Dermis blood vessel endothelial cell (primary cell): ENCODE measurements at regions not wholly inside any gene's neighbourhood (a gene's known extent, or its start where the extent isn't known, plus 50 kb on each side); places are given as distances from the start of the nearest gene placed in this dataset.

Source experiments
- DNase-seq: peaks from one replicate; pipeline ENCODE4 v3.0.0; 2010

GRCh38 chr13:84400706-84401105 is 518.4 kb upstream of the SLITRK1 start:
- DNase-seq, result no peak

GRCh38 chr13:84399320-84400085 is 517.2 kb upstream of the SLITRK1 start:
- no peak for DNase-seq

GRCh38 chr13:84393981-84394625 is 511.8 kb upstream of the SLITRK1 start:
- DNase-seq, result no peak

- DNase-seq, result no peak
These were observed 498.6 kb upstream of the SLITRK1 start for GRCh38 chr13:84380866-84381265.

GRCh38 chr13:84377106-84377505 is 494.8 kb upstream of the SLITRK1 start:
- DNase-seq, result no peak

- no peak for DNase-seq
These were observed 484.2 kb upstream of the SLITRK1 start for GRCh38 chr13:84366506-84366905.

GRCh38 chr13:84362777-84363176 is 480.5 kb upstream of the SLITRK1 start:
- DNase-seq, result no peak

- DNase-seq, result no peak
These were observed 478.5 kb upstream of the SLITRK1 start for GRCh38 chr13:84360822-84361221.

- DNase-seq, result no peak
These were observed 476.3 kb upstream of the SLITRK1 start for GRCh38 chr13:84358601-84359000.

GRCh38 chr13:84352946-84353345 is 470.7 kb upstream of the SLITRK1 start:
- no peak for DNase-seq

- no peak for DNase-seq
These were observed 457.2 kb upstream of the SLITRK1 start for GRCh38 chr13:84339456-84339855.

GRCh38 chr13:84332346-84332745 is 450.1 kb upstream of the SLITRK1 start:
- no peak for DNase-seq

- no peak for DNase-seq
These were observed 433.3 kb upstream of the SLITRK1 start for GRCh38 chr13:84315527-84315926.

- no peak for DNase-seq
These were observed 420.8 kb upstream of the SLITRK1 start for GRCh38 chr13:84303035-84303434.

GRCh38 chr13:84297251-84297650 is 415.0 kb upstream of the SLITRK1 start:
- no peak for DNase-seq

- DNase-seq, result no peak
These were observed 414.1 kb upstream of the SLITRK1 start for GRCh38 chr13:84296401-84296800.

- DNase-seq, result no peak
These were observed 412.3 kb upstream of the SLITRK1 start for GRCh38 chr13:84294576-84294975.

- no peak for DNase-seq
These were observed 408.1 kb upstream of the SLITRK1 start for GRCh38 chr13:84290386-84290785.

GRCh38 chr13:84279166-84279565 is 396.9 kb upstream of the SLITRK1 start:
- no peak for DNase-seq

- DNase-seq, result no peak
These were observed 390.7 kb upstream of the SLITRK1 start for GRCh38 chr13:84272877-84273562.

- DNase-seq, result no peak
These were observed 383.0 kb upstream of the SLITRK1 start for GRCh38 chr13:84265257-84265764.

- no peak for DNase-seq
These were observed 381.2 kb upstream of the SLITRK1 start for GRCh38 chr13:84263354-84264069.

- no peak for DNase-seq
These were observed 373.0 kb upstream of the SLITRK1 start for GRCh38 chr13:84255226-84255797.
